DMS53 (cell line): ENCODE measurements at regions not wholly inside any gene's neighbourhood (a gene's known extent, or its start where the extent isn't known, plus 50 kb on each side); places are given as distances from the start of the nearest gene placed in this dataset.

Source experiments
- DNase-seq: peaks from one replicate; lab custom pipeline; 2025; lab: John Stamatoyannopoulos, UW

GRCh38 chr2:128437204-128437565 is 118.5 kb upstream of the HS6ST1 start:
- DNase-seq: no peak

DNA sequence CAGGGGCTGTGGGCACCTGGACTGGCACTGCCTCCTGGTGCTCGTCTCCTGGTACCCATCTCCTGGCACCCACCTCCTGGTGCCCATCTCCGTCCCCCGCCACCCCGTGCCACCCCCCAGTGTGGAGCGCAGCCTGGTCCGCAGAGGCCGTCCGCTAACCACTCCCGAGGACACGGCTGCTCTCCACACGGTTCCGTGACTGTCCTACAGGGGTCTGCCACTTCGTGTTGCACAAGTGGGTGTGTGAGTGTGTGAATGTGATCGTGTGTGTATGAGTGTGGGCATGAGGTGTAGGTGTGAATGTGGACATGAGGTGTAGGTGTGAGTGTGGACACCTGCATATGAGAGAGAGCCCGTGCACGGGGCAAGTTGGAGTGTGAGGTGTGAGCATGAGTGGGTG is 119.4 kb upstream of the HS6ST1 start:
- no peak for DNase-seq

DNA sequence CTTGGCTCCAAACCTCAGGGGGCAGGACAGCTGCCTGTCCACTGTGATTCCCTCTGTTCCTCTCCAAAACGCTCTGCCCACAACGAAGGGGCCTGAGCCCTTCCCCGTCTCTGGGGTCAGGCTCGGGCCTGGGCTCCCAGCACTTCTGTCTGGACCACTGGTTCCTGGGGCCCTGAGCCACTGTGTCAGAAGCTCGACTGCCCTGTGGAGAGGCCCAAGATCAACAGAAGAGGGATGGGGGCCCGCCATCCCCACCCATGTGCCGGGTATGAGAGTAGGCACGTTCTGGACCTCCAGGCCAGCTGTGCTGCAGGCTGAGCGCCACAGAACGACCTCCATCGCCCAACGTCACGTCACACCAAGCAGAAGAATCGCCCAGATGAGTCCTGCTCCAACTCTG is 119.9 kb upstream of the HS6ST1 start:
- no peak for DNase-seq

- DNase-seq: no peak
Observed at GRCh38 chr2:128439031-128439790, 120.5 kb upstream of the HS6ST1 start.

GRCh38 chr2:128439791-128440665 is 121.4 kb upstream of the HS6ST1 start:
- no peak for DNase-seq

- no peak for DNase-seq
Observed at GRCh38 chr2:128440666-128441340, 122.1 kb upstream of the HS6ST1 start.

GRCh38 chr2:128441341-128442052 is 122.8 kb upstream of the HS6ST1 start:
- no peak for DNase-seq

DNA sequence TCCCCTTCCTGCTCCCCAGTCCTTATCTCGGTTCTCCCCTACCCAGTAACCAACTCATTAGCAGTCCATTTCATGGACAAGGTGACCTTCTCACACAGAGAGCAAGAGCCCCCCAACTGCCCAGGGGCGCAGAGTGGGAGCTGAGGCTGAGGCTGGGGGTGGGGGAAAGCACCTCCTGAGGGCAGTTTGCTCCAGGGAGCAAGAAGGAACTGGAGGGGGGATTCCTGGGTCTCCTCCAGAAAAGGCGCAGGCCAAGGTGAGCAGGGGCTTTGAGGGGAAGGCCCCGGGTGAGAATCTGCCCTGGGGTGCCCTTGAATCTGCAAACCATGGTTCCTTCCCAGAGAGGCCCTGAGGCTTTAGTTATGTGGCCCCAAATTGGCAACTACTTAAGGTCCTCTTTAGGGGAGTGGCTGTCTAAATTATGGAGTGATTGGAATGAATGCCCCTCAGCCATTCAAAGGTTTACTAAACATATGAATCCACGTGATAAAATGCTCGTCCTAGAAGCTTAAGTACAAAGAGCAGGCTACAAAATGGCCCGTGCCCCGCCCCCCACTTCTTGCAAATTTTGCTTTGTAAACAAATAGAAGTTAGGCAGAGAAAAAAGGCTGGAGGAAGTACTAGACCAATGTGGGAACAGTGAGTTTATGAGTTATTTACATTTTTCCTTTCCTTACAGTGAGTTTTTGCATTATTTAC is 123.5 kb upstream of the HS6ST1 start:
- no peak for DNase-seq

GRCh38 chr2:128442891-128443302 is 124.2 kb upstream of the HS6ST1 start:
- DNase-seq: no peak

DNA sequence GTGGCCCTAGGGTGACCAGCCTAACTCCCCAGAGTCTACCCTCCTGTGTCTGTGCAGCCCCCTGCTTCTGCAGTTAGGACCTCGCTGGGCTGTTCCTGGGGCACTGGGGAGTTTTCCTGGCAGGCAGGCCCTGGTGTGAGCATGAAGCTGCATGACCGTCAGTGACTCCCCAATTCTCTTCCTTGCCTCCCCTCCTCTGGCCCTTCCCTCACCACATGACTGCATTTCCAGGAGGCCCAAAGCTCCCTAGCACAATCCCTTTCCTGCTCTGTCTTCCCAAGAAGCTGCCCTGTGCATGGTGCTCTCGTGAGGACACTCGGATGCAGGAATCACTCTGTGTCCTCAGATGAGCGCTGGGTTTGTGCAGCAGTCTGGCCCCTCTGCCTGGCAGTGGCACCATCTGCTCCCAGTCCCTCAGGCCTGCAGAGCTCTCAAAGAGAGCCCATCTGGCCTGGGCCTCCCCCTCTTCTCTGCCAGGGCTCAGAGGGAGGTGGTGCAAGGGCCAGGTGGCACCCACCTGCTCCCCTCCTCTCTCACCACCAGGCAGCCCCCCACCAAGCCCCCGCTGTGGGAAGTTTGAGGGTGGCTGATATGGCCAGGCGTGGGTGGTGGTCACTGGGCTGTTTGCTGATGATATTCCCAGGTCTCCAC is 125.6 kb upstream of the HS6ST1 start:
- DNase-seq: no peak

GRCh38 chr2:128444816-128445522 is 126.3 kb upstream of the HS6ST1 start:
- no peak for DNase-seq

GRCh38 chr2:128445523-128445900 is 126.8 kb upstream of the HS6ST1 start:
- no peak for DNase-seq

DNA sequence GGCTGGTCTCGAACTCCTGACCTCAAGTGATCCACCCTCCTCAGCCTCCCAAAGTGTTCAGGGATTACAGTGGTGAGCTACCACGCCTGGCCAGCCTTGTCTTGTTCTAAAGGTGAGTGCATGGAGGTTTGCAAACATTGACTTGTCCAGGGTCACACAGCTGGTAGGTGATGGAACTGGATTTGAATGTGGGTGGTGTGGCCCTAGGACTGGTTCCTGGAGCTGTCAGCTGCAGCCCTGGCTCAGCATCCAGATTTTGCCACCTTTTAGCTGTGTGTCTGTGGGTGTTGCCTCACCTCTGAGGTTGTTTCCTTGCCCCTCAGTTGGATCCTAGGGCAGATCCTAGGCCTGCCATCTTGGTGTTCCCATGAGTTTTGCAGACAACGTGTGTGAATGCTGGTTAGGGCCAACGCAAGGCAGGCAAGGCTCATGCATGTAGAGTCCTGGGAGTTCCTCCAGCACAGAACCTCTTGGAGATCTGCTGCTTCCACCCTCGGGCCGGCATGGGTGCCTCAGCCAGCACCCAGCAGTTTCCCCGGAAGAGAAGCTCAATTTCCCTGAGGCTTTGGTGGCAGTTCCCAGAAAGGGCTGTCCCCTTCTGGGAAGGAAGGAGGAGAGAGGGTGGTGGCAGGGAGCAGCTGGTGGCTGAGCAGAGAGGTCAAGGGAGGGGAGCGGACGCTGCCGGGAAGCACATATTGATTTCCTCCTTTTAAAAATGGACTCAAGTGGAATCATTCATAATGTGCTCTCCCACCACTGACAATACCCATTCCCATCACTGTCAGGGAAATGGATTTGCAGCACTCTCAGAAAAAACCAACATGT is 127.6 kb upstream of the HS6ST1 start:
- DNase-seq: no peak

DNA sequence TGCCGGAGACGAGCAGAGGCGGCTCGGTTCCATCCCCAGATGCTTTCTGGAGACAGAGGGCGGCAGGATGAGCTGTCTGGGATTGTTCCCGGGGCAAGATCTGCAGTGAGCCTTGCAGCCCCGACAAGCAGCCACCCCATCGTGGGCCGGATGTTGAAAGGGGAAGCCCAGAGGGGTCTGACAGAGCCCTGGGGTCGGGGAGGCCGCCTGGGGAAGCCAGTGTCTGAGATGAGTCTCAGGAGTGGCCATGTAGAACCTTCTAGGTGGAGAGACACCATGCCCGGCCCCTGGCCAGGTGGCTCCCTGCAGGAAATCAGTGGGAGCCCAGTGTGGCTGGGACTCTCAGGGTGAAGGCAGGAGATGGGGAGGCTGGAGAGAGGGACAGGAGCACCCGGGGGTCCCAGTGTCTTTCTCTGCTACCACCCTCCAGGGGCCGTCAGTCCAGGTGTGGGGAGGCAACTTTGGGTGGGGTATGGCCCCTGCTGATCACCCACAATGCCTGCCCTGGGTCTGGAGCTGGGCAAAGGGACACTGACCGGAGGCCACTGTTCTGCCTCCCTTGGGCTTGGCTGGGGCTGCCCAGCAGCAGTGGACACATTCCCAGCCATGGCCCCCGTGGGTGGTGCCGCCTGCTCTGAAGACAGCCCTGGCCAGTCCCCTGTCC is 128.3 kb upstream of the HS6ST1 start:
- DNase-seq: no peak

GRCh38 chr2:128447538-128447995 is 128.9 kb upstream of the HS6ST1 start:
- DNase-seq: no peak

DNA sequence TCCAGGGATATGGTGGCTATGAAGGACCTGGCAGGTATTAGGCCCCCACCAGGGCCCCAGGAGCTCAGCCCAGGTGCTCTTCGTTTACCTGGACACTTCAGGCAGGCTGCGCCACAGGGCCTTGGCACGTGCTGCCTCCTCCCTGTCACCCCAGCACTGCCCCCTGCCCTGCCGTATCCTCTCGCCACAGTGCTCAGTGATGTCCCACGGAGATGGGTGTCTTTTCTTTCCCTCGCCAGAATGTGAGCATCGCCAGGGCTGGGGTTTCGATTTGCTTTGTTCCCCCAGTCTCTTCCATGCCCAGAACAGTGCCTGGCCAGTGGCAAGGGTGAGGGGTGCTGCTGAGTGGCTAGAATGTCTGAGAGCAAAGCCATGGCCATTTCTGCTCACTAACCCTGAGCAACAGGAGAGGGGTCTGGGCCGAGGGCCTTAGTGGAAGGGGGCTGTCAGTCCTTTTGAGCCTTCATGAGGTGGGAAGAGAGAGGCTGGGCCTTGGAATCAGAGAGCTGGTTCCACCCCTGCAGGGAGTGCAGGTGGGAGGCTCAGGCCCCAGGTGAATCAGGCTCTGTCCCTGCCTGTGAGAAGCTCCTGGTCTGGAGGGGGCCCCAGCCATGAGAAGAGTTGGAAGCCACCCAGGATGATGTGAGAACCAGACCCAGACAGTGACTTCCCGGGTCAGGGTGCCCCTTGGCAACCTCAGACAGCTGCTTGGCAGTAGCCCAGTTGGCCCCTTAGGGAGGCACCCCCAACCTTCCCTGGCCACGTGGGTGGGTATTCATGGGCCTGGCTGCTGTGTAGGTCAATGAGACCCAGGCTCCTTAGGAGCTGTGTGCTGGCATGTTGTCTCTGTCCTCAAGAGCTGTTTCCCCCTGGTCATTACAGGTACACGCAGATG is 129.9 kb upstream of the HS6ST1 start:
- DNase-seq: no peak

GRCh38 chr2:128449226-128450061 is 130.8 kb upstream of the HS6ST1 start:
- DNase-seq: no peak
